SHP77 (cell line): ENCODE measurements at regions not wholly inside any gene's neighbourhood (a gene's known extent, or its start where the extent isn't known, plus 50 kb on each side); places are given as distances from the start of the nearest gene placed in this dataset.
"Not testable (repeated sequence)": the region's sequence is repeated elsewhere in the genome, so short reads cannot be mapped to it uniquely, and the experiment has no call there.

ENCODE experiments used
- DNase-seq, 2 experiments: peaks; one replicate each; lab custom pipeline; 2025; lab: John Stamatoyannopoulos, UW

DNA sequence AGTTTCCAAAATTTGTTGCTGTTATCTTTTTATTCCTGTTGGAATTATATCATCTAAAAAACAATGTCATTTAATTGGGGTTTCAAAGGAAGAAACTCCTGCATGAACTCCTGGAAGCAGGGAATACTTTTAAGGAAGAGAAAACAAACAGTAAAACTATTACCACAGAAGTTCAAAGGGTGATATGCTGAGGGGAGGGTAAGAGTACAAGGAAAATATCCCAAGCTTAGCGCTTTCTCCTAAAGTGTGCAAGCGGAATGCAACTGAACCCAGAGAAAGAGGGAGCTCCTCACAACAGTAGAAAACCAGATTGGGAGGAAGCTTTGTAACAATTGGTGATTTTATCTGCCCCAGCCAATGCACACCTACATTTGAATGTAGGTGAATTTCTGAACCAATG lies 175.1 kb downstream of the NUFIP1 start:
- DNase-seq, result no peak

DNA sequence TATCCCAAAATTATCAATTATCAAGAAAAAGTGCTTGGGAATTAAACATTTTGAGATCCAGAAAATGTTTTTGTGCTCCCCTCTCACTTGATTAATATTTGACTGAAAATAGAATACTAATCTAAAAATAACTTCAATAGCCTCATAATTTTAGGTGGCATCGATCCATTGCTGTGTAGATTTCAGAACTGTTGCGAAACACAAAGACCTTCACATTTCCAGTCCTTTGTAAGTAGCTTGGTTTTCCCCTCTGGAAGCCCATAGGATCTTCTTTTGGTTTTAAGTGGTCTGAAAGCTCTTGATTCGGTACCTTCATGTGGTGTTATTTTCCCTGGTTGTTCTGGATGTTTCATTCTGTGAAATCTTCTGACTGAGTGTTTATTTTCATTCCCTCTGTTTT lies 176.5 kb downstream of the NUFIP1 start:
- DNase-seq, result no peak

DNA sequence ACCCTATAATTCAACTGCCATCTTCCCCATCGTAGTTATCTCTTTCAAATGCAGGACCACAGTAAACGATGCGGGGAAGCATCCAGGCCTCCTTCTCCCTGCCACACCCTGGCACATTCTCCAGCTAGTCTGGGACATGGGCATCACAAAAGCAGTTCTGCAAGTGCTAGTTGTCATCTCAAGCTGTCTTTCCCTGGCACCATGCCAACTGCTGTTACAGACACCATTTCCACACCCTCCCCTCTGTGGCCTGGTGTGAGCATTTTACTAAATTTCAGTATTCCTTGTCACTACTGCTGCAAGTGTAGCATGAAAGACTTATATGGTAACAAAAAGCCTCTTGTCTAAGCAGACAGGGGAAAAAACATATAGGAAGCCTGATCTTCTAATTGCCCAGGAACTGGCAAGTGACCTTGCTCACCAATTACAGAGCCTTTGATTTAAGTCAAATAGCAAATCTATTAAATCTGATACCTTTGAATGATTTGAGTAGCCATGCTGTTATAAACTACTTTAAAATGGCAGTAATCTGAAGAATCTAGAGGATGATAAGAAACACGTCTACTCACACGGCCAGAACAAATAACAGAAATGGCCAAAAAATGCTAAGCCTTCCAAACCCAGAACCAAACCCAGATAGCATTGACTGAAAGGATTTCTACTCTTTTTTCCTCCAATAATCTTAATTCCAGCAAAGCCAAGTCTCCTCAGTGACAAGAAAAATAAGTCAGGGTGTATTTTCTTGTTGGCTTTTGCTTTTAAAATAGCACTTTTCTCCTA lies 179.0 kb downstream of the NUFIP1 start:
- peak; percentile 14 for DNase-seq

GRCh38 chr13:44809190-44809589 lies 180.1 kb downstream of the NUFIP1 start:
- DNase-seq, result no peak

GRCh38 chr13:44808185-44808584 lies 181.1 kb downstream of the NUFIP1 start:
- no peak for DNase-seq

DNA sequence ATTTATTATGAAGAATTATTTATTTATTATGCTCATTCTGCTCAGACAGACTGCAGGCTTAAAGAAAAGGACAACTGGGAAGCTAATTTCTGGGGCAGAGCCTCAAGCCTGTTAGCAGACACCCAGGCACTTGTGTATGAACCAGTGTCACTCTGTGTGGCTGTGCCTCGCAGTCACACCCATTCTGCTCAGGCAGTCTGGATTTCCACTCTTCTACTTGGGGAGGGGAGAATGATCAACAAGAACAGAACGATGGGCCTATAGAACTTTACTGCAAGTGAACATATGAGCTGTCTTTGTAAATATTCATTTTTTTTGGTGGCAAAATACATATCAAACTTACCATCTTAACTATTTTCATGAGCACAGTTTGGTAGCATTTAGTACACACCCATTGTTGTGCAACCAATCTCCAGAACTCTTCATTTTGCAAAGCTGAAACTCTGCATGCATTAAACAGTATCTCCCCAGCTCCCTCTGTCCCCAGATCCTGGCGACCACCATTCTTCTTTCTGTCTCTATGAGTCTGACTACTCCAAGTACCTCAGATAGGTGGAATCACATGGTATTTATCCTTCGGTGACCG lies 181.7 kb downstream of the NUFIP1 start:
- DNase-seq, result no peak

DNA sequence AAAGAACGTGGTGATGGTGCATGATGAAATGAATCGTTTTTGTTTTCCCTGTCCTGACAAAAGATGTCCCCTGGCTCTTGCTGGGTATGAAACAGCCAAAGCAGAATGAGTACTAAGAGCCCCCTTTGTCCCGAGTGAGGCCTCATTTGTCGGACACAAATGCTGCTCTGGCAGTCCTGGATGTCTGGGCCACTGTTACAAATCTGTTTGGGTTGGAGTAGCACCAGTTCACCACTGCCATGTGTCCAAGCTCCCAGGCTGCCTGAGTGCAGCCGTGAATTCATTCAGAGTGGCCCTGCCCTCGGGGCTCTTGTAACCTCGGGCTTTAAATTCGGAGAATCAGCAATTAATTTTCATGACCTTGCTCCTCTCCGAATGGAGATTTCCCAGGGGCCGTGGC lies 182.4 kb downstream of the NUFIP1 start:
- no peak for DNase-seq

- no peak for DNase-seq
These were observed 183.7 kb downstream of the NUFIP1 start for GRCh38 chr13:44805585-44805984.

DNA sequence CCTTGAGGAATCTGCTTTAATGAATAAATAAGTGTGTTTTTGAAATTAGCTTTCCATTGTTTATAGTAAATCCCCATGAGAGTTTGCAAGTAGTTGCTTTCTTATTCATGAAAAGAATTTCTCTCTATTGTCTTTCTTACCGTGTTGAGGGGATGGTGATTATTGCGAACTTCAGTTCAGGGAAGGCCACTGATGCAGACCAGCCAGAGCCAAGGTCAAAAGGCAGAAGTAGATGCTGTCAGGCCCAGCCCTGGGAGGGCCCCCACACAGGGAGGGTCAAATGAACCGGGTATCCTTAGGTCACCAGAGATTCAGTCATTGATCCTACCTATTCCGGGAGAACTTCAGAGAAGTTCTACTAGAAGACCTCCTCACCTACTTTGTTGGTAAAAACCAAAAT lies 185.9 kb downstream of the NUFIP1 start:
- no peak for DNase-seq

GRCh38 chr13:44802491-44802890 lies 186.8 kb downstream of the NUFIP1 start:
- DNase-seq, result no peak

DNA sequence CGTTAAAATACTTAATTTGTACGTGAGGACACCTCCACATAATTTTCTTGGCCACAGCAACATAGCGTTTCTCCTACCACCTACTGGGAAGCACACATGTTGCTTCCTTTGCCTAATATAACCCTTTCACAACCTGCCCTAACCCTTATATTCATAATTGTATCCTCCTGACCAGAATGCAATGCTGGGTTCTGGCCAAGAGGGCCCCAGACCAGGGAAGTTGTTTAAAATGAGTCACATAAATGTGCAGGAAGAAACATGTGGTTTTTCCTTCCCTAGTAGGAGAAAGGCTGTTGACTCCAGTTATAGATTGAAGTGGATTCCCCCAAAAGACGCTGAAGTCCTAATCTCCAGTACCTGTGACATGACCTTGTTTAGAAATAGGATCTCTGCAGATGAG lies 187.3 kb downstream of the NUFIP1 start:
- DNase-seq, result no peak

- DNase-seq, result no peak
These were observed 188.6 kb downstream of the NUFIP1 start for GRCh38 chr13:44800626-44801025.

- DNase-seq, result no peak
These were observed 191.6 kb downstream of the NUFIP1 start for GRCh38 chr13:44797685-44798084.

- no peak for DNase-seq
These were observed 192.4 kb downstream of the NUFIP1 start for GRCh38 chr13:44796597-44797490.

DNA sequence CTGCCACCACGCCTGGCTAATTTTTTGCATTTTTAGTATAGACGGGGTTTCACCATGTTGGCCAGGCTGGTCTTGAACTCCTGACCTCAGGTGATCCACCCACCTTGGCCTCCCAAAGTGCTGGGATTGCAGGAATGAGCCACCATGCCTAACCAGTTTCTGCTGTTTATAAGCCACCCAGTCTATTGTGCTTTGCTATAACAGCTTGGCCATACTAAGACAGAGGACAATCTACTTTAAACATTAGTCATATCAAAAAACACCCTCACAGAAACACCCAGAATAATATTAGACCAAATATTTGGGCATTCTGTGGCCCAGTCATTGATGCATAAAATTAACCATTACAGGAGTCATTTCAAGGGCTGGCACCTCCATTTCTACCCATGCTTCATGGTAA lies 193.2 kb downstream of the NUFIP1 start:
- not testable (repeated sequence) for DNase-seq

DNA sequence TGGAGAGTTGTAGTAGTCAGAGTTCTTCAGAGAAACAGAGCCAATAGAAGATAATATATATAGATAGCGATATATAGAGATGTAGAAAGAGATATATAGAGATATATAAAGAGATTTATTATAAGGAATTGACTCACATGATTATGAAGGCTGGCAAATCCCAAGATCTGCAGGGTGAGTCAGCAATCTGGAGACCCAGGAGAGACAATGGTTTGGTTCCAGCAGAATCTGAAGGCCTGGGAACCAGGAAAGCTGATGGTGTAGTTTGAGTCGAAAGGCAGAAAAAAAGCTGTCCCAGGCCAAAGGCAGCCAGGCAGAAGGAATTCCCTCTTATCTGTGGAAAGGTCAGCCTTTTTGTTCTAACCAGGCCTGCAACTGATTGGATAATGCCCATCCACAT lies 194.1 kb downstream of the NUFIP1 start:
- no peak for DNase-seq

DNA sequence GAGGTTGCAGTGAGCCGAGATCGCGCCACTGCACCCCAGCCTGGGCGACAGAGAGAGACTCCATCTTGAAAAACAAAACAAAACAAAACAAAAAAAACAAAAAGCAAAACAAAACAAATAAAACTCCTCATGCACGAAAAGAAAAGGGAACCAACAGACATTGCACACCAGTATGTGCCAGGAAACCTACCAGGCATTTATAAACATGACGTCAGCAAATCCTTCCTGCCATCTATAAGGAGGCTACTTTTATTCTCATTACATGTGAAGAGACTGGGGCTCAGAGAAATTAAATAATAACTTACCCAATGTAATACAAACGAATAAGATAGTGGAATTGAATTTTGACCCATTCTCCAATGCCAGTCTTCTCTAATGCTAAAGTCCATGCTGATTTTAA lies 197.2 kb downstream of the NUFIP1 start:
- no peak for DNase-seq

GRCh38 chr13:44790289-44790688 lies 199.0 kb downstream of the NUFIP1 start:
- DNase-seq, result no peak

DNA sequence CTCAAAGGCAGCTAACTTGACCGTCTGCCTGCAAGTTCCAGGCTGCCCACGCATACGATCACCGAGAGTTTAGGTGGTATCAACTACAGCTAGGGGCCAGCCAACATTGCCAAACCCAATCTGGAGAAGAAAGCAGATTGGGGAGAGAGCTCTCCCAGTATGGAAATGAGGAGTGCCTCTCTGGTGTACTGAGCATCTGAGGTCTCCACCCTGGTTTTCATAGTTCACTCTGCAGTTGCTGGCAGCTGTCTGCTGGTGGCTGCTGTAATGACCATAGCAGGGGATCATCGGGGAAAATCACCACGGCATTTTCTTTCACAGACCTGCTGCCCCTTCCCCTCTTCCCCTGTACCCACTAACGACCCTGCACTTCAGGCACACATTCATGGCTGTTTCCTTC lies 201.7 kb downstream of the NUFIP1 start:
- DNase-seq, result no peak

DNA sequence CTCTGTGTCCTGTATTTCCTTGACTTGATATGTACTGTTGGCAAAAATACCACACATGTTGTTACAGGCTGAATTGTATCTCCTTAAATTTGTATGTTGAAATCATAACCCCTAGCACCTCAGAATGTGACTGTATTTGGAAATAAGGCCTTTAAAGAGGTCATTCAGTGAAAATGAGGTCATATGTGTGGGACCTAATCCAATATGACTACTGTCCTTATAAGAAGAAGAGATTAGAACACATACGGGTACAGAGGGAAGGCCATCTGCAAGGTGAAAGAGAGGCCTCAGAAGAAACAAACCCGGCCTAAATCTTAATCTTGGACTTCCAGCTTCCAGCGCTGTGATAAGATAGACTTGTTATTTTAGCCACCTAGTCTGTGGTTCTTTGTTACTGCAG lies 202.5 kb downstream of the NUFIP1 start:
- DNase-seq, result no peak

DNA sequence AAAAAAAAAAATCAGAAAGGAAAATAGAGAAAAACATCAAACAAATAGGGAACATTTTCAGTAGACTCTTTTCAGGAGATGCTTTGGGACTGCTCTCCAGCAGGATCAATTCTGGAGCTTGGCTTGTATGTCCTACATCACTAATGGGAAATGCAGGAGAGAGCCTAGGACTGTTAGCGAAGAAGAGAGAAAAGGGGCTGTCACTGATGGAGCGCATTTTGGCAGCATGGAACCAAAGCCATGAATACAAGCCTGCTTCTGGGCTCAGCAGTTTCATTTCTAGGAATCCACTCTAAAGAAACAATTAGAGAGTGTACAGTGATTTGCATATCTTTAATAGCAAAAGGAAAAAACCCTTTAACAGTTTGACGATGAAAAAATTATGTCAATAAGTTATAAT lies 203.9 kb downstream of the NUFIP1 start:
- DNase-seq, result no peak

- no peak for DNase-seq
These were observed 204.6 kb downstream of the NUFIP1 start for GRCh38 chr13:44784708-44785080.
